SK-N-SH (cell line): ENCODE measurements at regions not wholly inside any gene's neighbourhood (a gene's known extent, or its start where the extent isn't known, plus 50 kb on each side); places are given as distances from the start of the nearest gene placed in this dataset.

ENCODE experiments used
- CTCF ChIA-PET: fragments of 300-600, 350-600 bp; formaldehyde crosslinking; extraction: SDS; loops from one replicate; lab custom pipeline; 2021; lab: Yijun Ruan, JAX
- POLR2A ChIA-PET: fragments of 350-600 bp; sonication (Branson Sonifier 250); formaldehyde crosslinking; extraction: SDS; loops from one replicate; lab custom pipeline; 2020; ENCODE audit warnings: antibody characterized with exemption, inconsistent platforms; lab: Yijun Ruan, JAX
- DNase-seq: peaks from one replicate; pipeline ENCODE4 v3.0.0; 2012
- H2AFZ ChIP-seq: fragments of 200-600 bp; sonication (generic); 2 replicates; pipeline ENCODE4 v1.8.1; 2016; ENCODE audit warnings: antibody characterized with exemption, mild to moderate bottlenecking, low read depth
- H3F3A ChIP-seq: fragments of 200-600 bp; sonication (generic); replicated peaks from 2 replicates; pipeline ENCODE3; 2016; ENCODE audit warnings: antibody characterized with exemption, mild to moderate bottlenecking; ENCODE audit not compliant: insufficient read depth
- H3K27ac ChIP-seq, 2 experiments: fragments of 200-500 bp in 1 of 2; fragments of 200-600 bp in 1 of 2; sonication (Bioruptor generic) in 1 of 2; sonication (generic), shearing (Covaris generic) in 1 of 2; 2 replicates each; pipeline versions ENCODE4 v1.5.1 to v1.6.1; 2014 to 2016; ENCODE audit warnings: low read depth in 2 of 2, inconsistent platforms in 1 of 2, low read length in 1 of 2, mild to moderate bottlenecking in 1 of 2, mixed read lengths in 1 of 2
- H3K27me3 ChIP-seq: fragments of 200-600 bp; sonication (generic), shearing (Covaris generic); 2 replicates; pipeline ENCODE4 v1.6.1; 2016; ENCODE audit warnings: mixed run types; ENCODE audit not compliant: insufficient read depth
- H3K36me3 ChIP-seq, 2 experiments: fragments of 200-500 bp in 1 of 2; fragments of 200-600 bp in 1 of 2; sonication (Bioruptor generic) in 1 of 2; sonication (generic) in 1 of 2; replicated peaks in 1 of 2; 2 replicates each; pipeline versions ENCODE3 to v1.5.1; 2014 to 2016; ENCODE audit warnings: low read length in 1 of 2, mild to moderate bottlenecking in 1 of 2; ENCODE audit not compliant: insufficient read depth in 2 of 2, control insufficient read depth in 1 of 2
- H3K4me1 ChIP-seq, 2 experiments: fragments of 200-500 bp in 1 of 2; fragments of 200-600 bp in 1 of 2; sonication (Bioruptor generic) in 1 of 2; sonication (generic), shearing (Covaris generic) in 1 of 2; 2 replicates each; pipeline versions ENCODE4 v1.5.1 to v1.6.1; 2014 to 2016; ENCODE audit warnings: low read depth in 1 of 2, low read length in 1 of 2, mixed run types in 1 of 2; ENCODE audit not compliant: insufficient read depth in 2 of 2, control insufficient read depth in 1 of 2
- H3K4me2 ChIP-seq: fragments of 200-600 bp; sonication (generic), shearing (Covaris generic); 2 replicates; pipeline ENCODE4 v1.6.1; 2017; ENCODE audit warnings: mixed run types
- H3K4me3 ChIP-seq, 2 experiments: fragments of 200-500 bp in 1 of 2; fragments of 200-600 bp in 1 of 2; sonication (Bioruptor generic) in 1 of 2; sonication (generic), shearing (Covaris generic) in 1 of 2; 2 replicates each; pipeline versions ENCODE4 v1.5.1 to v1.8.1; 2014 to 2016; ENCODE audit warnings: low read depth in 2 of 2, inconsistent platforms in 1 of 2, low read length in 1 of 2, mild to moderate bottlenecking in 1 of 2, mixed read lengths in 1 of 2, moderate library complexity in 1 of 2
- H3K79me2 ChIP-seq: fragments of 200-600 bp; sonication (generic); 2 replicates; pipeline ENCODE4 v1.8.1; 2017; ENCODE audit warnings: mild to moderate bottlenecking; ENCODE audit not compliant: insufficient read depth
- H3K9ac ChIP-seq: fragments of 200-600 bp; sonication (generic); 2 replicates; pipeline ENCODE4 v1.6.1; 2017; ENCODE audit warnings: mixed run types
- H3K9me2 ChIP-seq: fragments of 200-600 bp; sonication (generic); 2 replicates; pipeline ENCODE4 v1.6.1; 2017; ENCODE audit warnings: mixed run types
- H3K9me3 ChIP-seq: fragments of 200-600 bp; sonication (generic); 2 replicates; pipeline ENCODE4 v1.6.1; 2017; ENCODE audit warnings: mixed run types, mild to moderate bottlenecking, moderate library complexity
- H4K20me1 ChIP-seq: fragments of 200-600 bp; sonication (generic); 2 replicates; pipeline ENCODE4 v1.6.1; 2017; ENCODE audit warnings: mild to moderate bottlenecking, mixed run types; ENCODE audit not compliant: insufficient read depth
- CHD2 ChIP-seq: fragments of 150-350 bp; IDR thresholded peaks from 2 replicates; pipeline ENCODE4 v1.6.1; 2018; ENCODE audit warnings: low read length; ENCODE audit not compliant: partially characterized antibody
- FOSL2 ChIP-seq: IDR thresholded peaks from 2 replicates; pipeline ENCODE4 v1.4.0; 2012; ENCODE audit warnings: low read depth, mild to moderate bottlenecking, moderate library complexity, borderline replicate concordance
- GABPA ChIP-seq: IDR thresholded peaks from 2 replicates; pipeline ENCODE4 v1.4.0; 2012; ENCODE audit warnings: low read depth, mild to moderate bottlenecking
- GATA2 ChIP-seq: sonication (generic); formaldehyde crosslinking; IDR thresholded peaks from 2 replicates; pipeline ENCODE4 v1.5.0; 2020; ENCODE audit warnings: mild to moderate bottlenecking, missing genetic modification reagents
- MAX ChIP-seq: IDR thresholded peaks from 2 replicates; pipeline ENCODE4 v1.4.0; 2012; ENCODE audit warnings: low read depth
- MXI1 ChIP-seq: IDR thresholded peaks from 2 replicates; pipeline ENCODE4 v1.6.1; 2012; ENCODE audit warnings: mild to moderate bottlenecking, low read depth, low read length, improper control_type of control experiment
- NFIC ChIP-seq: IDR thresholded peaks from 2 replicates; pipeline ENCODE4 v1.4.0; 2012; ENCODE audit warnings: borderline replicate concordance
- NRF1 ChIP-seq: IDR thresholded peaks from 2 replicates; pipeline ENCODE4 v1.6.1; 2012; ENCODE audit warnings: low read depth, mild to moderate bottlenecking, low read length
- POLR2AphosphoS5 ChIP-seq: IDR thresholded peaks from 2 replicates; pipeline ENCODE4 v1.6.1; 2012; ENCODE audit warnings: low read depth, low read length
- RXRA ChIP-seq: IDR thresholded peaks from 2 replicates; pipeline ENCODE4 v1.4.0; 2012; ENCODE audit warnings: low read depth, mild to moderate bottlenecking, borderline replicate concordance
- SIN3A ChIP-seq: IDR thresholded peaks from 2 replicates; pipeline ENCODE4 v1.6.1; 2012; ENCODE audit warnings: low read depth, mild to moderate bottlenecking, low read length, moderate library complexity, borderline replicate concordance
- TAF1 ChIP-seq: IDR thresholded peaks from 2 replicates; pipeline ENCODE4 v1.6.1; 2012; ENCODE audit warnings: low read depth, mild to moderate bottlenecking, low read length, moderate library complexity, borderline replicate concordance
- USF1 ChIP-seq: IDR thresholded peaks from 2 replicates; pipeline ENCODE4 v1.4.0; 2012; ENCODE audit warnings: low read depth, borderline replicate concordance
- USF2 ChIP-seq: fragments of 150-350 bp; IDR thresholded peaks from 2 replicates; pipeline ENCODE4 v1.6.1; 2017; ENCODE audit warnings: antibody characterized with exemption, low read length, low read depth, borderline replicate concordance
- YY1 ChIP-seq: IDR thresholded peaks from 2 replicates; pipeline ENCODE4 v1.4.0; 2012; ENCODE audit warnings: low read depth, mild to moderate bottlenecking
- WGBS: methylation state at CpG from one replicate; pipeline ENCODE4 v1.1.6; 2017; ENCODE audit warnings: low lambda C conversion rate; 5-methylcytosine and 5-hydroxymethylcytosine counted together
- TF ChIP-seq, protein P1 (sequence below): fragments of 150-350 bp; IDR thresholded peaks from 2 replicates; pipeline ENCODE4 v1.6.1; 2016; ENCODE audit warnings: mild to moderate bottlenecking, low read depth, low read length
- TF ChIP-seq, protein P2 (sequence below): IDR thresholded peaks from 2 replicates; pipeline ENCODE4 v1.6.1; 2012; ENCODE audit warnings: mild to moderate bottlenecking, low read depth, low read length, moderate library complexity
- TF ChIP-seq, protein P3 (sequence below): IDR thresholded peaks from 2 replicates; pipeline ENCODE4; 2012

DNA sequence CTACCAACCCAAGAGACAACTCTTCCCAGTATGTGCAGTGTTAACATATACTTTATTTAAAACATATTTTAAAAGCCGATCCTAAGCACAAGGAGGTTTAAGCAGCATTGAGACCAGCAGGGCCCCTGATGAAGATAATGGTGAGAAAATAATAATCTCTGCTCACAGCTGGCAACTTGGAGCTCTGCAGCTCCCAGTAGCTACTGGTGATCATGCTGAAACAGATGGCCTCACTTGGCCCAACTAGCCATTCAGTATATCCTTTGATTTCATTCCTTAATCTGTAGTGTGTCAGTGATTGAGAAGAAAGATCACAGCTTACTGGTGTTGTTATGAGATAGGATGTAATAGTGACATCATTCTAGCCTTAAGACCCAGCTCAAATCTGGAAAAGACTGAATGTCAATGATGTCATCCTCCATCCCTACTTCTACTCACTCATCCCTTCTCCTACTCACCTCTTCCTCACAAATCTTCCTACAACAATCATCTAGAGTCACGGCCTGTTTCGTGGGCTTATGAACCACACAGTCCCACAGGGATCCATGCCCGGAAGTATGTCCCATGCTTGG is 817.9 kb downstream of the PLA2G4A start:
- 95% methylated on average over 4 of the region's 4 CpGs for whole genome bisulfite sequencing
- POLR2A ChIA-PET, result no interaction called here
- Histone ChIP-seq H3K4me2 (no peak overlapping the region), H3F3A (no peaks in the 10 kb centered on the region), H3K9me2 (no peaks in the 10 kb centered on the region), H3K4me3 (no peak overlapping the region), H3K27me3 (no peaks in the 10 kb centered on the region), H3K4me1 (no peaks in the 10 kb centered on the region; a peak in 2 of 4 replicates), H3K9me3 (no peaks in the 10 kb centered on the region), H4K20me1 (no peaks in the 10 kb centered on the region), H3K27ac (no peak overlapping the region), H3K36me3 (no peaks in the 10 kb centered on the region)
- CTCF ChIA-PET, result interaction anchor here (1.8 kb wide), 1 partner anchor 8 kb away, joined by 4 read pairs; no protein-coding TSS in a partner anchor
- no peak for DNase-seq
- TF ChIP-seq GABPA (no peak), RXRA (no peak), YY1 (no peak), POLR2AphosphoS5 (no peak), SIN3A (no peak), FOSL2 (no peak), NRF1 (no peak), GATA2 (CRISPR knock-in tag) (no peak), CHD2 (no peak), USF2 (no peak), NFIC (no peak), MXI1 (no peak), MAX (no peak), TAF1 (no peak), USF1 (no peak)
- TF ChIP-seq, protein P1, sequence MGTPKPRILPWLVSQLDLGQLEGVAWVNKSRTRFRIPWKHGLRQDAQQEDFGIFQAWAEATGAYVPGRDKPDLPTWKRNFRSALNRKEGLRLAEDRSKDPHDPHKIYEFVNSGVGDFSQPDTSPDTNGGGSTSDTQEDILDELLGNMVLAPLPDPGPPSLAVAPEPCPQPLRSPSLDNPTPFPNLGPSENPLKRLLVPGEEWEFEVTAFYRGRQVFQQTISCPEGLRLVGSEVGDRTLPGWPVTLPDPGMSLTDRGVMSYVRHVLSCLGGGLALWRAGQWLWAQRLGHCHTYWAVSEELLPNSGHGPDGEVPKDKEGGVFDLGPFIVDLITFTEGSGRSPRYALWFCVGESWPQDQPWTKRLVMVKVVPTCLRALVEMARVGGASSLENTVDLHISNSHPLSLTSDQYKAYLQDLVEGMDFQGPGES, result no peak
- TF ChIP-seq, protein P2, sequence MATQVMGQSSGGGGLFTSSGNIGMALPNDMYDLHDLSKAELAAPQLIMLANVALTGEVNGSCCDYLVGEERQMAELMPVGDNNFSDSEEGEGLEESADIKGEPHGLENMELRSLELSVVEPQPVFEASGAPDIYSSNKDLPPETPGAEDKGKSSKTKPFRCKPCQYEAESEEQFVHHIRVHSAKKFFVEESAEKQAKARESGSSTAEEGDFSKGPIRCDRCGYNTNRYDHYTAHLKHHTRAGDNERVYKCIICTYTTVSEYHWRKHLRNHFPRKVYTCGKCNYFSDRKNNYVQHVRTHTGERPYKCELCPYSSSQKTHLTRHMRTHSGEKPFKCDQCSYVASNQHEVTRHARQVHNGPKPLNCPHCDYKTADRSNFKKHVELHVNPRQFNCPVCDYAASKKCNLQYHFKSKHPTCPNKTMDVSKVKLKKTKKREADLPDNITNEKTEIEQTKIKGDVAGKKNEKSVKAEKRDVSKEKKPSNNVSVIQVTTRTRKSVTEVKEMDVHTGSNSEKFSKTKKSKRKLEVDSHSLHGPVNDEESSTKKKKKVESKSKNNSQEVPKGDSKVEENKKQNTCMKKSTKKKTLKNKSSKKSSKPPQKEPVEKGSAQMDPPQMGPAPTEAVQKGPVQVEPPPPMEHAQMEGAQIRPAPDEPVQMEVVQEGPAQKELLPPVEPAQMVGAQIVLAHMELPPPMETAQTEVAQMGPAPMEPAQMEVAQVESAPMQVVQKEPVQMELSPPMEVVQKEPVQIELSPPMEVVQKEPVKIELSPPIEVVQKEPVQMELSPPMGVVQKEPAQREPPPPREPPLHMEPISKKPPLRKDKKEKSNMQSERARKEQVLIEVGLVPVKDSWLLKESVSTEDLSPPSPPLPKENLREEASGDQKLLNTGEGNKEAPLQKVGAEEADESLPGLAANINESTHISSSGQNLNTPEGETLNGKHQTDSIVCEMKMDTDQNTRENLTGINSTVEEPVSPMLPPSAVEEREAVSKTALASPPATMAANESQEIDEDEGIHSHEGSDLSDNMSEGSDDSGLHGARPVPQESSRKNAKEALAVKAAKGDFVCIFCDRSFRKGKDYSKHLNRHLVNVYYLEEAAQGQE, result no peak
- TF ChIP-seq, protein P3, sequence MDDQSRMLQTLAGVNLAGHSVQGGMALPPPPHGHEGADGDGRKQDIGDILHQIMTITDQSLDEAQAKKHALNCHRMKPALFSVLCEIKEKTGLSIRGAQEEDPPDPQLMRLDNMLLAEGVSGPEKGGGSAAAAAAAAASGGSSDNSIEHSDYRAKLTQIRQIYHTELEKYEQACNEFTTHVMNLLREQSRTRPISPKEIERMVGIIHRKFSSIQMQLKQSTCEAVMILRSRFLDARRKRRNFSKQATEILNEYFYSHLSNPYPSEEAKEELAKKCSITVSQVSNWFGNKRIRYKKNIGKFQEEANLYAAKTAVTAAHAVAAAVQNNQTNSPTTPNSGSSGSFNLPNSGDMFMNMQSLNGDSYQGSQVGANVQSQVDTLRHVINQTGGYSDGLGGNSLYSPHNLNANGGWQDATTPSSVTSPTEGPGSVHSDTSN, result no peak
- TF ChIP-seq, all 33 proteins: peak for 0
- no peak overlapping the region for H2AFZ ChIP-seq
- H3K9ac ChIP-seq, result no peak overlapping the region
- no peaks in the 10 kb centered on the region for H3K79me2 ChIP-seq
